Mesothelial cell of epicardium (in vitro differentiated cells): ENCODE measurements at regions not wholly inside any gene's neighbourhood (a gene's known extent, or its start where the extent isn't known, plus 50 kb on each side); places are given as distances from the start of the nearest gene placed in this dataset.

ENCODE experiments used
- DNase-seq, 2 experiments: peaks; one replicate each; pipeline ENCODE4 v3.0.0; 2021; ENCODE audit warnings: low spot score in 2 of 2; ENCODE audit not compliant: unreplicated experiment in 2 of 2
- H3K27ac Mint-ChIP-seq: 2 replicates; pipeline ENCODE4 v1.8.0; 2021; ENCODE audit warnings: mixed read lengths
- H3K27me3 Mint-ChIP-seq: 2 replicates; pipeline ENCODE4 v1.8.0; 2021; ENCODE audit warnings: low read depth, mixed read lengths
- H3K36me3 Mint-ChIP-seq: 2 replicates; pipeline ENCODE4 v1.8.0; 2021; ENCODE audit warnings: mixed read lengths
- H3K4me1 Mint-ChIP-seq: 2 replicates; pipeline ENCODE4 v1.8.0; 2021; ENCODE audit warnings: mixed read lengths
- H3K4me3 Mint-ChIP-seq: 2 replicates; pipeline ENCODE4 v1.8.0; 2021; ENCODE audit warnings: mild to moderate bottlenecking, moderate library complexity, mixed read lengths
- H3K9me3 Mint-ChIP-seq: 2 replicates; pipeline ENCODE4 v1.8.0; 2021; ENCODE audit warnings: mixed read lengths
- CTCF ChIP-seq: fragments of 200-600 bp; sonication (generic); IDR thresholded peaks from one replicate; pipeline ENCODE4 v1.5.0; 2021; ENCODE audit warnings: antibody characterized with exemption; ENCODE audit not compliant: unreplicated experiment

GRCh38 chr16:74202009-74202408, 94.6 kb upstream of the PSMD7 start:
- Mint-ChIP-seq H3K4me3 (no peak overlapping the region), H3K4me1 (no peaks in the 10 kb centered on the region), H3K27me3 (no peaks in the 10 kb centered on the region), H3K9me3 (no peaks in the 10 kb centered on the region), H3K36me3 (no peaks in the 10 kb centered on the region), H3K27ac (no peak overlapping the region)
- no peak for DNase-seq
- no peak for TF ChIP-seq CTCF

GRCh38 chr16:74201576-74201975, 95.0 kb upstream of the PSMD7 start:
- Mint-ChIP-seq H3K9me3 (no peaks in the 10 kb centered on the region), H3K4me1 (no peaks in the 10 kb centered on the region), H3K27me3 (no peaks in the 10 kb centered on the region), H3K27ac (no peak overlapping the region), H3K4me3 (no peak overlapping the region), H3K36me3 (no peaks in the 10 kb centered on the region)
- no peak for TF ChIP-seq CTCF
- DNase-seq, result no peak

GRCh38 chr16:74200921-74201320, 95.7 kb upstream of the PSMD7 start:
- H3K9me3 Mint-ChIP-seq, result no peaks in the 10 kb centered on the region
- no peaks in the 10 kb centered on the region for H3K4me1 Mint-ChIP-seq
- DNase-seq, result no peak
- no peak overlapping the region for H3K4me3 Mint-ChIP-seq
- no peak overlapping the region for H3K27ac Mint-ChIP-seq
- H3K27me3 Mint-ChIP-seq, result peaks cover 4% of the 10 kb centered on the region
- H3K36me3 Mint-ChIP-seq, result no peaks in the 10 kb centered on the region
- no peak for TF ChIP-seq CTCF

GRCh38 chr16:74199842-74200124, 96.8 kb upstream of the PSMD7 start:
- H3K4me3 Mint-ChIP-seq, result no peak overlapping the region
- H3K27me3 Mint-ChIP-seq, result peaks cover 6% of the 10 kb centered on the region
- no peak overlapping the region for H3K27ac Mint-ChIP-seq
- no peaks in the 10 kb centered on the region for H3K36me3 Mint-ChIP-seq
- DNase-seq, result no peak
- H3K9me3 Mint-ChIP-seq, result no peaks in the 10 kb centered on the region
- no peaks in the 10 kb centered on the region for H3K4me1 Mint-ChIP-seq
- no peak for TF ChIP-seq CTCF

GRCh38 chr16:74199066-74199841, 97.4 kb upstream of the PSMD7 start:
- no peak for DNase-seq
- no peaks in the 10 kb centered on the region for H3K4me1 Mint-ChIP-seq
- no peak overlapping the region for H3K27ac Mint-ChIP-seq
- peaks cover 6% of the 10 kb centered on the region for H3K27me3 Mint-ChIP-seq
- no peak for TF ChIP-seq CTCF
- H3K36me3 Mint-ChIP-seq, result no peaks in the 10 kb centered on the region
- no peak overlapping the region for H3K4me3 Mint-ChIP-seq
- no peaks in the 10 kb centered on the region for H3K9me3 Mint-ChIP-seq
